HEK293 (cell line): ENCODE measurements at regions not wholly inside any gene's neighbourhood (a gene's known extent, or its start where the extent isn't known, plus 50 kb on each side); places are given as distances from the start of the nearest gene placed in this dataset.

Experiments used
- CTCF ChIA-PET: fragments of 350-600 bp; formaldehyde crosslinking; extraction: SDS; loops from one replicate; lab custom pipeline; 2021; ENCODE audit warnings: antibody characterized with exemption; lab: Yijun Ruan, JAX
- POLR2A ChIA-PET: fragments of 300-600 bp; formaldehyde crosslinking; extraction: SDS; loops from one replicate; lab custom pipeline; 2020; ENCODE audit warnings: antibody characterized with exemption, inconsistent platforms; lab: Yijun Ruan, JAX
- H3K27ac ChIP-seq: fragments of 200-500 bp; sonication (Bioruptor generic); 2 replicates; pipeline ENCODE4 v1.5.1; 2014; ENCODE audit warnings: low read depth, low read length, control low read depth, inconsistent platforms; ENCODE audit errors: extremely low read depth
- H3K36me3 ChIP-seq, 2 experiments: fragments of 200-500 bp in 1 of 2; sonication (Bioruptor generic) in 1 of 2; 1 replicate in 1 of 2; 2 replicates in 1 of 2; pipeline ENCODE4 v1.5.1; 2014 to 2017; ENCODE audit warnings: inconsistent platforms in 2 of 2, low read length in 2 of 2; ENCODE audit not compliant: control insufficient read depth in 2 of 2, insufficient read depth in 1 of 2
- H3K4me1 ChIP-seq: fragments of 200-500 bp; sonication (Bioruptor generic); 2 replicates; pipeline ENCODE4 v1.5.1; 2014; ENCODE audit warnings: mild to moderate bottlenecking, low read length, inconsistent platforms; ENCODE audit not compliant: control insufficient read depth, insufficient read depth
- H3K4me3 ChIP-seq: 2 replicates; pipeline ENCODE4 v1.5.1; 2011; ENCODE audit warnings: low read depth, mild to moderate bottlenecking, control low read depth, low read length, moderate library complexity
- H3K9me3 ChIP-seq: fragments of 200-500 bp; sonication (Bioruptor generic); 2 replicates; pipeline ENCODE4 v1.5.1; 2014; ENCODE audit warnings: low read depth, low read length, inconsistent platforms; ENCODE audit not compliant: control insufficient read depth, insufficient read depth
- BCL11B ChIP-seq: fragments of 450-650 bp; formaldehyde crosslinking; IDR thresholded peaks from 2 replicates; pipeline ENCODE4 v1.5.1; 2016; ENCODE audit warnings: low read depth, missing biosample characterization, missing genetic modification characterization
- RBAK ChIP-seq: fragments of 450-650 bp; formaldehyde crosslinking; IDR thresholded peaks from 2 replicates; pipeline ENCODE4 v1.5.1; 2016; ENCODE audit warnings: missing biosample characterization, missing genetic modification characterization
- SCRT1 ChIP-seq: fragments of 450-650 bp; formaldehyde crosslinking; IDR thresholded peaks from 2 replicates; pipeline ENCODE4 v1.5.1; 2016; ENCODE audit warnings: missing biosample characterization, missing genetic modification characterization, borderline replicate concordance
- TCF7L2 ChIP-seq: IDR thresholded peaks from 2 replicates; pipeline ENCODE4 v1.6.1; 2011; ENCODE audit warnings: low read depth, mild to moderate bottlenecking, inconsistent platforms, low read length, moderate library complexity, borderline replicate concordance
- ZBTB7A ChIP-seq: fragments of 450-650 bp; formaldehyde crosslinking; IDR thresholded peaks from 2 replicates; pipeline ENCODE4 v1.5.1; 2016; ENCODE audit warnings: low read depth, missing biosample characterization, missing genetic modification characterization
- ZIC2 ChIP-seq: fragments of 450-650 bp; formaldehyde crosslinking; IDR thresholded peaks from 2 replicates; pipeline ENCODE4 v1.5.1; 2016; ENCODE audit warnings: missing biosample characterization, missing genetic modification characterization
- ZNF112 ChIP-seq: fragments of 450-650 bp; formaldehyde crosslinking; IDR thresholded peaks from 2 replicates; pipeline ENCODE4 v1.5.0; 2017; ENCODE audit warnings: missing biosample characterization, missing genetic modification characterization
- ZNF140 ChIP-seq: fragments of 450-650 bp; formaldehyde crosslinking; IDR thresholded peaks from 2 replicates; pipeline ENCODE4 v1.5.1; 2016; ENCODE audit warnings: missing biosample characterization, missing genetic modification characterization
- ZNF146 ChIP-seq: fragments of 450-650 bp; formaldehyde crosslinking; IDR thresholded peaks from 2 replicates; pipeline ENCODE4 v1.5.1; 2016; ENCODE audit warnings: missing biosample characterization, missing genetic modification characterization
- ZNF214 ChIP-seq: fragments of 450-650 bp; formaldehyde crosslinking; IDR thresholded peaks from 2 replicates; pipeline ENCODE4 v1.5.1; 2017; ENCODE audit warnings: missing biosample characterization, mild to moderate bottlenecking, missing genetic modification characterization, borderline replicate concordance
- ZNF274 ChIP-seq, 2 experiments: fragments of 200-500 bp in 1 of 2; fragments of 450-650 bp in 1 of 2; sonication (Bioruptor generic) in 1 of 2; formaldehyde crosslinking in 1 of 2; IDR thresholded peaks; 2 replicates each; pipeline versions ENCODE4 v1.5.1 to v1.6.1; 2014 to 2016; ENCODE audit warnings: borderline replicate concordance in 1 of 2, inconsistent platforms in 1 of 2, low read length in 1 of 2, missing biosample characterization in 1 of 2, missing genetic modification characterization in 1 of 2
- ZNF341 ChIP-seq: fragments of 450-650 bp; formaldehyde crosslinking; IDR thresholded peaks from 2 replicates; pipeline ENCODE4; 2016; ENCODE audit warnings: low read depth, missing biosample characterization, missing genetic modification characterization
- ZNF394 ChIP-seq: fragments of 450-650 bp; formaldehyde crosslinking; IDR thresholded peaks from 2 replicates; pipeline ENCODE4 v1.5.1; 2016; ENCODE audit warnings: missing biosample characterization, missing genetic modification characterization, mild to moderate bottlenecking, moderate library complexity, borderline replicate concordance
- ZNF530 ChIP-seq: fragments of 450-650 bp; formaldehyde crosslinking; IDR thresholded peaks from 2 replicates; pipeline ENCODE4 v1.5.1; 2016; ENCODE audit warnings: low read depth, missing biosample characterization, missing genetic modification characterization
- ZNF548 ChIP-seq: fragments of 450-650 bp; formaldehyde crosslinking; IDR thresholded peaks from 2 replicates; pipeline ENCODE4 v1.5.1; 2016; ENCODE audit warnings: missing biosample characterization, missing genetic modification characterization
- ZNF623 ChIP-seq: fragments of 450-650 bp; formaldehyde crosslinking; IDR thresholded peaks from 2 replicates; pipeline ENCODE4 v1.5.1; 2016; ENCODE audit warnings: missing biosample characterization, missing genetic modification characterization
- ZNF677 ChIP-seq: fragments of 450-650 bp; IDR thresholded peaks from 2 replicates; pipeline ENCODE4 v1.5.0; 2018; ENCODE audit warnings: missing biosample characterization, mild to moderate bottlenecking, missing genetic modification characterization, moderate library complexity
- TF ChIP-seq, protein P1 (sequence below): fragments of 450-650 bp; formaldehyde crosslinking; IDR thresholded peaks from 2 replicates; pipeline ENCODE4 v1.5.1; 2016; ENCODE audit warnings: missing biosample characterization, missing genetic modification characterization, borderline replicate concordance
- TF ChIP-seq, protein P2 (sequence below): fragments of 450-650 bp; formaldehyde crosslinking; IDR thresholded peaks from 2 replicates; pipeline ENCODE4 v1.5.1; 2017; ENCODE audit warnings: missing biosample characterization, missing genetic modification characterization
- TF ChIP-seq, protein P3 (sequence below): fragments of 450-650 bp; formaldehyde crosslinking; IDR thresholded peaks from 2 replicates; pipeline ENCODE4 v1.5.1; 2016; ENCODE audit warnings: missing biosample characterization, missing genetic modification characterization

DNA sequence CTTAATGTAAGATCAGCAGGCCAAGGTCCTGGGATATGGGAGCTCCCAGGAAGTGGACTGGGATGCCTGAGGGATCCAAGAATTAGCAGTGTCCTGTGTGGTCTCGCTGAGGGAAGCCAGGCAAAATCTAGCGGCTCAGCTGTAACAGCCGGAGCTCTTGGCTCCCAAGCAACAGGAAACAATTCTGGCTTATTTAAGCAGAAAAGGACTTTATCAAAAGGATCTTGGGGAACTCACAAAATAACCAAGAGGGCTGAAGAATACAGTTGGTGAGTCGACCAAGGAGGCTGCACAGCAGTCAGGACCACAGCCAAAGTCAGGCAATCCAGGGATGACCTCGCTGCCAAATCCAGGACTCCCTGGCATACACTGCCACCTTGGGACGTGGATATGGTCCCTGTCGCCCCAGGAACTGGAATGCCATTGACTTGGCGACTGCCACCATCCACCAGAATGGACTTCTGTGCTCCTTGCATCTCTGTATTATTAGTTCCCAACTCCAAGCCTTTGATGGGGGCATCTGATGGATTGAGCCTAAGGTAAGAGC, 165.3 kb upstream of the BCOR start (continued):
- no peak for TF ChIP-seq ZNF530 (tag by site-specific recombination)
- no peak for TF ChIP-seq RBAK (tag by site-specific recombination)
- no peak for TF ChIP-seq ZNF548 (tag by site-specific recombination)

DNA sequence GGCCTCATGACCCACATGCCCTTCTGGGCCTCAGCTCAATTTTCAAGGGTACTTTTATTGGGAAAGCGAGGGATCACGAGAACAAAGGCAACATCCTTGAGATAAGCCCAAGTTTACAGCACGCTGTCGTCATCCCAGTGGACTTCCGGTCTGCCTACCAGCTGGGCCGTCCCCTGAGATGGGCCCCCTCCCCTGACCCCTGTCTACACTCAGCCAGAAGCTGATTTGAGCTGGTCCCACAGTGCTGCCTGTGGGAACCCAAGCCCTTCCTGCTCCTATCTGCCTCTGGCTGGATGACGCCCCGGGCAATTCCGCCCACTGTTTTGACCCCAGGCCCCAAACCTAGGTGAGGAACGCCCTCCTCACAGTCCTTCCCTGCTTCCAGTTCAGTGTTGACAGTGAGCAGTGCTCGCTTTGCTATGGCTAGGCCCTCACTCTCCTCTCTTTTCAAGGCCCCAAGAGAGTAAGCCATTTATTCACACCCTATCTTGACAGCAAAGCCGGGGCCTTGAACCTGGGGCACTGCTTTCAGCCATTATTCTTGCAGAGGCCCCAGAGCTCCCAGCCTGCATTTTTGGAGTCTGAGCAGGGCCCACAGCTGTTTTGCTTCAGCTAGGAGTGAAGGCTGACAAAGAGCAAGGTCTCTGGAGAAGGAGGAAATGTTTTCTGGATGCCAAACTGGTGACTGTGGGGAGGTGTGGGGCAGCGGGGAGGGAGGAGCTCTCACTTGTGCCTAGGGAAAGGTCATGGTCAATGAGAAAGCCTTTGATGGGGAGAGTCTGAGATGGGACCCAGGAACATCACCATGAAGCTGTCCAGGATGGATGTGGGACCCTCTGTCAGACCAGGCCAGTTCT, 164.6 kb upstream of the BCOR start:
- Histone ChIP-seq H3K36me3 (no peaks in the 10 kb centered on the region), H3K9me3 (no peaks in the 10 kb centered on the region), H3K4me3 (no peak overlapping the region)
- ChIA-PET POLR2A (no interaction called here), CTCF (interaction anchor here (0.6 kb wide), 1 partner anchor 131 kb away, joined by 3 read pairs; no protein-coding TSS in a partner anchor)
- TF ChIP-seq TCF7L2, result peak; percentile 67; the same call in 1 of the 2 replicates
- TF ChIP-seq, protein P1, sequence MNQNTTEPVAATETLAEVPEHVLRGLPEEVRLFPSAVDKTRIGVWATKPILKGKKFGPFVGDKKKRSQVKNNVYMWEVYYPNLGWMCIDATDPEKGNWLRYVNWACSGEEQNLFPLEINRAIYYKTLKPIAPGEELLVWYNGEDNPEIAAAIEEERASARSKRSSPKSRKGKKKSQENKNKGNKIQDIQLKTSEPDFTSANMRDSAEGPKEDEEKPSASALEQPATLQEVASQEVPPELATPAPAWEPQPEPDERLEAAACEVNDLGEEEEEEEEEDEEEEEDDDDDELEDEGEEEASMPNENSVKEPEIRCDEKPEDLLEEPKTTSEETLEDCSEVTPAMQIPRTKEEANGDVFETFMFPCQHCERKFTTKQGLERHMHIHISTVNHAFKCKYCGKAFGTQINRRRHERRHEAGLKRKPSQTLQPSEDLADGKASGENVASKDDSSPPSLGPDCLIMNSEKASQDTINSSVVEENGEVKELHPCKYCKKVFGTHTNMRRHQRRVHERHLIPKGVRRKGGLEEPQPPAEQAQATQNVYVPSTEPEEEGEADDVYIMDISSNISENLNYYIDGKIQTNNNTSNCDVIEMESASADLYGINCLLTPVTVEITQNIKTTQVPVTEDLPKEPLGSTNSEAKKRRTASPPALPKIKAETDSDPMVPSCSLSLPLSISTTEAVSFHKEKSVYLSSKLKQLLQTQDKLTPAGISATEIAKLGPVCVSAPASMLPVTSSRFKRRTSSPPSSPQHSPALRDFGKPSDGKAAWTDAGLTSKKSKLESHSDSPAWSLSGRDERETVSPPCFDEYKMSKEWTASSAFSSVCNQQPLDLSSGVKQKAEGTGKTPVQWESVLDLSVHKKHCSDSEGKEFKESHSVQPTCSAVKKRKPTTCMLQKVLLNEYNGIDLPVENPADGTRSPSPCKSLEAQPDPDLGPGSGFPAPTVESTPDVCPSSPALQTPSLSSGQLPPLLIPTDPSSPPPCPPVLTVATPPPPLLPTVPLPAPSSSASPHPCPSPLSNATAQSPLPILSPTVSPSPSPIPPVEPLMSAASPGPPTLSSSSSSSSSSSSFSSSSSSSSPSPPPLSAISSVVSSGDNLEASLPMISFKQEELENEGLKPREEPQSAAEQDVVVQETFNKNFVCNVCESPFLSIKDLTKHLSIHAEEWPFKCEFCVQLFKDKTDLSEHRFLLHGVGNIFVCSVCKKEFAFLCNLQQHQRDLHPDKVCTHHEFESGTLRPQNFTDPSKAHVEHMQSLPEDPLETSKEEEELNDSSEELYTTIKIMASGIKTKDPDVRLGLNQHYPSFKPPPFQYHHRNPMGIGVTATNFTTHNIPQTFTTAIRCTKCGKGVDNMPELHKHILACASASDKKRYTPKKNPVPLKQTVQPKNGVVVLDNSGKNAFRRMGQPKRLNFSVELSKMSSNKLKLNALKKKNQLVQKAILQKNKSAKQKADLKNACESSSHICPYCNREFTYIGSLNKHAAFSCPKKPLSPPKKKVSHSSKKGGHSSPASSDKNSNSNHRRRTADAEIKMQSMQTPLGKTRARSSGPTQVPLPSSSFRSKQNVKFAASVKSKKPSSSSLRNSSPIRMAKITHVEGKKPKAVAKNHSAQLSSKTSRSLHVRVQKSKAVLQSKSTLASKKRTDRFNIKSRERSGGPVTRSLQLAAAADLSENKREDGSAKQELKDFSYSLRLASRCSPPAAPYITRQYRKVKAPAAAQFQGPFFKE, result no peak
- peak; percentile 42 for TF ChIP-seq ZNF341 (tag by site-specific recombination)
- peak; percentile 90 for TF ChIP-seq ZNF140 (tag by site-specific recombination)
- TF ChIP-seq, all 188 proteins: peak for 3
- H3K4me1 ChIP-seq, result no peaks in the 10 kb centered on the region
- no peak overlapping the region for H3K27ac ChIP-seq

DNA sequence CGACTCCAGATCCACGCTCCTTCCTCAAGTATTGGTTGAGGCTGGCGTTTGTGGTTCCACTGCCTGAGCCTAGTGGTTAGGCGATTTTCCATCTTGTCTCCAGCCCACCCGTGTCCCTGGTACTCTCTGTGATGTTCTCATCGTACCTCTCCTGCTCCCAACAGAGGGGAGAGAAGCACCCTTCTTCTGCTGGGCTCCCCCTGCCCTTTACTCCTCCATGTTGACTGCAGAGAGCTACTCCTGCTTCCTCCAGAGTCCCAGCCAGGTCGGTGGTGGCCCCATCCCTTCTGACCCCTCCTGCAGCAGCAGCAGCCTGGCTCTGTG, 164.0 kb upstream of the BCOR start:
- no peaks in the 10 kb centered on the region for H3K36me3 ChIP-seq
- POLR2A ChIA-PET, result no interaction called here
- no peaks in the 10 kb centered on the region for H3K4me1 ChIP-seq
- H3K9me3 ChIP-seq, result no peaks in the 10 kb centered on the region
- CTCF ChIA-PET, result no interaction called here
- no peak overlapping the region for H3K4me3 ChIP-seq
- TF ChIP-seq SCRT1 (no peak), ZNF394 (tag by site-specific recombination) (no peak), ZIC2 (no peak), ZNF677 (tag by site-specific recombination) (no peak), ZBTB7A (tag by site-specific recombination) (no peak), ZNF214 (tag by site-specific recombination) (no peak), ZNF146 (no peak), BCL11B (tag by site-specific recombination) (no peak), ZNF112 (tag by site-specific recombination) (no peak), ZNF274 (IDR thresholded peaks at IDR 0.05; ENCODE audit: low read length) (no peak), ZNF274 (tag by site-specific recombination; IDR thresholded peaks at IDR 0.05; ENCODE audit: borderline replicate concordance) (no peak), ZNF623 (no peak)
- TF ChIP-seq, protein P2, sequence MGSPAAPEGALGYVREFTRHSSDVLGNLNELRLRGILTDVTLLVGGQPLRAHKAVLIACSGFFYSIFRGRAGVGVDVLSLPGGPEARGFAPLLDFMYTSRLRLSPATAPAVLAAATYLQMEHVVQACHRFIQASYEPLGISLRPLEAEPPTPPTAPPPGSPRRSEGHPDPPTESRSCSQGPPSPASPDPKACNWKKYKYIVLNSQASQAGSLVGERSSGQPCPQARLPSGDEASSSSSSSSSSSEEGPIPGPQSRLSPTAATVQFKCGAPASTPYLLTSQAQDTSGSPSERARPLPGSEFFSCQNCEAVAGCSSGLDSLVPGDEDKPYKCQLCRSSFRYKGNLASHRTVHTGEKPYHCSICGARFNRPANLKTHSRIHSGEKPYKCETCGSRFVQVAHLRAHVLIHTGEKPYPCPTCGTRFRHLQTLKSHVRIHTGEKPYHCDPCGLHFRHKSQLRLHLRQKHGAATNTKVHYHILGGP, result no peak
- TF ChIP-seq, protein P3, sequence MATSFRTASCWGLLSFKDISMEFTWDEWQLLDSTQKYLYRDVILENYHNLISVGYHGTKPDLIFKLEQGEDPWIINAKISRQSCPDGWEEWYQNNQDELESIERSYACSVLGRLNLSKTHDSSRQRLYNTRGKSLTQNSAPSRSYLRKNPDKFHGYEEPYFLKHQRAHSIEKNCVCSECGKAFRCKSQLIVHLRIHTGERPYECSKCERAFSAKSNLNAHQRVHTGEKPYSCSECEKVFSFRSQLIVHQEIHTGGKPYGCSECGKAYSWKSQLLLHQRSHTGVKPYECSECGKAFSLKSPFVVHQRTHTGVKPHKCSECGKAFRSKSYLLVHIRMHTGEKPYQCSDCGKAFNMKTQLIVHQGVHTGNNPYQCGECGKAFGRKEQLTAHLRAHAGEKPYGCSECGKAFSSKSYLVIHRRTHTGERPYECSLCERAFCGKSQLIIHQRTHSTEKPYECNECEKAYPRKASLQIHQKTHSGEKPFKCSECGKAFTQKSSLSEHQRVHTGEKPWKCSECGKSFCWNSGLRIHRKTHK, result no peak
- no peak overlapping the region for H3K27ac ChIP-seq
